DND-41 (cell line): ENCODE measurements at regions not wholly inside any gene's neighbourhood (a gene's known extent, or its start where the extent isn't known, plus 50 kb on each side); places are given as distances from the start of the nearest gene placed in this dataset.

Experiments
- EZH2 ChIP-seq: IDR thresholded peaks from 3 replicates; pipeline ENCODE4 v1.6.1; 2012; ENCODE audit warnings: borderline replicate concordance, low read depth, mild to moderate bottlenecking, moderate library complexity, low read length, inconsistent platforms; ENCODE audit not compliant: severe bottlenecking
- TF ChIP-seq, protein P1 (sequence below): IDR thresholded peaks from 2 replicates; pipeline ENCODE4 v1.5.1; 2012; ENCODE audit warnings: borderline replicate concordance, low read length, moderate library complexity, mild to moderate bottlenecking; ENCODE audit not compliant: poor library complexity, severe bottlenecking; ENCODE audit errors: extremely low read depth

DNA sequence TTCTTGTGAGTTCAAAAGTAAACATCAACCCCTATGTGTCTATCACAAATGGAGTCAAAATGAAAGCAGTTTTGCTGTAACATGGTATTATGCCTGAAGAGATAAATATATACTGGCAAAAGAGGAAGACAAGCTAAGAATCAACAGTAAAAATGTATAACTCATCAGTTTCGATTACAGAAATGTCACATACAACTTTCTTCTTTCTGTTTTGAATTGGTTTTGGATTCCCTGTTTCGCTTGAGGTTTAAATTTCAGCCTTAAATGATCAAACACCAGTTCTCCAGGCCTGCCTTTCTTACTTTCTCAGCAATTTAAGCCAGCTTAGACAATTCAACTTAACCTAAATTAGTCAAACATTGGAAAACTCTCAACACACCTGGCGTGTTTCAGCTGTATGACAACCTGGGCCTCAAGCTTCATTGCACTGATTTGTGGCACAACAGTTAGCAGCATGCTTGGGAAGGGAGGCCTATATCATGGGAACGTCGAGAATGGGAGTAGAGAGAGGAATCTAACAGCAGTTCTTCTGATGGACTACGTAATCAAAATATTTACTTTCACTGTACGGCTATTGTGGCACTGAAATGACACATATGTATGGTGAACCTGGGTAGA lies 51.9 kb upstream of the MARCKS start:
- TF ChIP-seq, protein P1, sequence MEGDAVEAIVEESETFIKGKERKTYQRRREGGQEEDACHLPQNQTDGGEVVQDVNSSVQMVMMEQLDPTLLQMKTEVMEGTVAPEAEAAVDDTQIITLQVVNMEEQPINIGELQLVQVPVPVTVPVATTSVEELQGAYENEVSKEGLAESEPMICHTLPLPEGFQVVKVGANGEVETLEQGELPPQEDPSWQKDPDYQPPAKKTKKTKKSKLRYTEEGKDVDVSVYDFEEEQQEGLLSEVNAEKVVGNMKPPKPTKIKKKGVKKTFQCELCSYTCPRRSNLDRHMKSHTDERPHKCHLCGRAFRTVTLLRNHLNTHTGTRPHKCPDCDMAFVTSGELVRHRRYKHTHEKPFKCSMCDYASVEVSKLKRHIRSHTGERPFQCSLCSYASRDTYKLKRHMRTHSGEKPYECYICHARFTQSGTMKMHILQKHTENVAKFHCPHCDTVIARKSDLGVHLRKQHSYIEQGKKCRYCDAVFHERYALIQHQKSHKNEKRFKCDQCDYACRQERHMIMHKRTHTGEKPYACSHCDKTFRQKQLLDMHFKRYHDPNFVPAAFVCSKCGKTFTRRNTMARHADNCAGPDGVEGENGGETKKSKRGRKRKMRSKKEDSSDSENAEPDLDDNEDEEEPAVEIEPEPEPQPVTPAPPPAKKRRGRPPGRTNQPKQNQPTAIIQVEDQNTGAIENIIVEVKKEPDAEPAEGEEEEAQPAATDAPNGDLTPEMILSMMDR: no peak
- no peak for TF ChIP-seq EZH2
